ENCODE measurements at regions not wholly inside any gene's neighbourhood (a gene's known extent, or its start where the extent isn't known, plus 50 kb on each side); places are given as distances from the start of the nearest gene placed in this dataset.

- DNase-seq (ENCODE audit: low read depth): no peak
Measured at GRCh38 chr12:124504273-124505000, 63.0 kb downstream of the NCOR2 start.

- DNase-seq (ENCODE audit: low read depth): no peak
Measured at GRCh38 chr12:124503305-124503704, 64.1 kb downstream of the NCOR2 start.

GRCh38 chr12:124502379-124502778, 65.0 kb downstream of the NCOR2 start:
- no peak for DNase-seq (ENCODE audit: low read depth)

GRCh38 chr12:124501827-124502226, 65.6 kb downstream of the NCOR2 start:
- DNase-seq (ENCODE audit: low read depth): no peak

GRCh38 chr12:124501112-124501561, 66.3 kb downstream of the NCOR2 start:
- no peak for DNase-seq (ENCODE audit: low read depth)

- no peak for DNase-seq (ENCODE audit: low read depth)
Measured at GRCh38 chr12:124499898-124500244, 67.5 kb downstream of the NCOR2 start.

- no peak for DNase-seq (ENCODE audit: low read depth)
Measured at GRCh38 chr12:124499190-124499753, 68.1 kb downstream of the NCOR2 start.

DNA sequence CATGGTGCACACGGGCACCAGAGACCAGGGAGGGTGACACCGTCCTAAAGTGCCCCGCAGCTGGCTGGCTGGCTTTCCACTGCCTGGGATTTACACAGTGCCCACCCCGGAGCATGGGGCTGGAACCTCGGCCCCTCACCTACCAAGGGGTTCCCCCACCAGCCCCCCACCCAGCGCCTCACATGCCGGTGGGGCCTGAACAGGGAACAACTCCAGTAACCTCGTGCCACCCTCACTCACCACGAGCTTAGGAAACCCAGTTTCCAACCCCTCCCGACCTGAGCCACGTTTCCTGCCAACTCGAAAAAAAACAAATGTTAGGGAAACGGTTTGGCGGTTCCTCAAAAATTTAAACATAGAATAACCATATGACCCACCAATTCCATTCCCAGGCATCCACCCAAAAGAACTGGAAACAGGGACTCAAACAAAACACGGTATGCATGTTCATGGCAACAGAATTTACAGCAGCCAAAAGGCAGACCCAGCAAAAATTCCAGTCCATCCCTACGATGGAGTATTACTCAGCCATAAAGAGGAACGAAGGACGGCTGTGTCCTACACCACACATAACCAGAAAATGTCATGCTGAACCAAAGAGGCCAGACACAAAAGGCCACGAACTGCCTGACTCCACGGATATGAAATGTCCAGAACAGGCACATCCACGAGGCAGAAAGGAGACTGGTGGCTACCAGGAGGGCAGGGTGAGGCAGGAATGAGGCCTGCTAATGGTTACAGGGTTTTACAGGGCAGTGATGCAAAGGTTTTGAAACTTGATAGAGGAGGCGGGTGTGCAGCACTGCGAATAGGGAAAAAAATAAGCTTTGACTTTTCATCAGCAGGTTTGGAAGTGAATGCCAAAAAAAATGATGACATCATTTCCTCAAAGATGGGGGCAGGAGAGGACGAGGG, 68.9 kb downstream of the NCOR2 start:
- DNase-seq (ENCODE audit: low read depth): no peak

DNA sequence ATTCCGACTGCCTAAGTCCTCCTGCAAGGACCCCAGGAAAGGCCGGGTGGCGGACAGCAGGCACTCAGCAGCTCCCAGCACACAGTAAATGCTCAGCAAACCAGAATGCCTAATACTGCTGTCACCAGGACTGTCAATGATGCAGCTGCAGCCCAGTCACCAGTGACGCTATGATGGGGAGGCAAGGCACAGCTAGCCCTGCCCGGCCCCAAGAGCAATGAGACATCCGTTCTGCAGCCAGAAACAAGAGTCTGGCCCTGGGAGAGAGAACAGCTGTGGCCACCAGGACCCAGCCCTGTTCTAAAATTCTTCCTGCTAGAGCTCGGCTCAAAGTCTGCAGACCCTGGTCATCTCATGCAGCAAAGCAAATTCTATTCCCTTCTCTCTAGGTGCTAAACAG, 69.8 kb downstream of the NCOR2 start:
- no peak for DNase-seq (ENCODE audit: low read depth)

DNA sequence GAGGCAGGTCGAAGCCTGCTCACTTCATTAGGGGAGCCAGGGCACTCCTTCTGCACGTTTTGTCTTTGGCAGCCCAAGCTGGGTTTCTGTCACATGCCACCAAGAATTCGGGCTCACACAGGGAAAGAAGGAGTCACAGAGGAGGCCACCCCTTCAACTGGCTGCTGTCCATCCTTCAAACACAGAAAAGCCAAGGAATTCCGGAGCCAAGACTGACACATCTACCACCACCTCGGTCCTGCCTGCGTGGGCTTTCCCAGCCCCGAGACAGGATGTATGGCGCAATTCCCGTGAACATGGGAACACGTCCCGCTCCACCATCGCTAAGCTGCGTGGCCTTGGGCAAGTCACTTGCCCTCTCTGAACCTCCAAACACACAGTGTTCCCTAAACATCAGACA, 70.4 kb downstream of the NCOR2 start:
- no peak for DNase-seq (ENCODE audit: low read depth)

- DNase-seq (ENCODE audit: low read depth): no peak
Measured at GRCh38 chr12:124496584-124496983, 70.8 kb downstream of the NCOR2 start.

GRCh38 chr12:124495194-124495983, 72.0 kb downstream of the NCOR2 start:
- no peak for DNase-seq (ENCODE audit: low read depth)

GRCh38 chr12:124494751-124495129, 72.7 kb downstream of the NCOR2 start:
- no peak for DNase-seq (ENCODE audit: low read depth)

GRCh38 chr12:124493809-124494750, 73.3 kb downstream of the NCOR2 start:
- DNase-seq (ENCODE audit: low read depth): peak; percentile 13

GRCh38 chr12:124492879-124493808, 74.3 kb downstream of the NCOR2 start:
- no peak for DNase-seq (ENCODE audit: low read depth)

DNA sequence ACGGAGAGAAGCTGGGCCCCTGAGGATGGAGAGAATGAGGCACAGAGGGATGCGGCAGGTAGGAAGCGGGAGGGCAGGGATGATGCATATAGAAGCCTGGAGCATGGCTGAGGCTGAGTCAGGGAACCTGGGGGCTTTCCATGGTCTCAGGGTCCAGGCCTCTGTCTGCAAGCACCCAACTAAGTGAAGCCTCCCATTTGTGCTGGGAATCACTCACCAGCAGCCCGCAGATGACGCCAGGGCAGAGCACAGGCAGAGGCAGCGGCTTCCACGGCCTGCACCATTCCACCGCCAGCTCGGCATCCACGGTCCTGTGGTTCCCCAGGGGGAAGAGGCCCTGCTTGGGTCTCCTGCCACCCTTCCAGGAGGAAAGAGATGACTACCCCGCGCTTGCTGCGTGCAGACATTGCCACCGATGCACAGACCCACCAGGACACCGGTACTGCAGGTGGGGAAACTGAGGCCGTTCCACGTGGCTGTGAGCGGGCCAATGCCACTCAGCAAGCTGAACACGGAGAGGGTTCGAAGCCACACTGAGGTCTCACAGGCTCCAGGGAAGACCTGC, 75.5 kb downstream of the NCOR2 start:
- no peak for DNase-seq (ENCODE audit: low read depth)

DNA sequence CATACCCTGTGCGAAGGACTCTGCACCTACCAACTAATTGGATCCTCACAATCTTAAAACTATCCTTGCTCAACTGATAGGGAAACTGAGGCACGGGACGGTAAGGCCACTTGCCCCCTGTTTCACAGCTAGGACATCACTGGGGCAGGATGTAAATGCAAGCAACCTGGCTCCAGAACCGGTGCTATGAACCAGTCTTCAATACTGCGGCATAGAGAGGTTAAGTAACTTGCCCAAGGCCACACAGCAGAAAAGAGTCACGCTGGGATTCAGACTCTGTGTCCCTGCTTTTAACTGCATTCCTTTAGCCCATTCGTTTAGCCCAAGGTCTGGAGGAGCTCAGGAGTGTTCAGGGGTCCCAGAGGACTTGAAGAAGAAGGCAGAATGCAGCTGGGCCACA, 76.1 kb downstream of the NCOR2 start:
- no peak for DNase-seq (ENCODE audit: low read depth)

DNA sequence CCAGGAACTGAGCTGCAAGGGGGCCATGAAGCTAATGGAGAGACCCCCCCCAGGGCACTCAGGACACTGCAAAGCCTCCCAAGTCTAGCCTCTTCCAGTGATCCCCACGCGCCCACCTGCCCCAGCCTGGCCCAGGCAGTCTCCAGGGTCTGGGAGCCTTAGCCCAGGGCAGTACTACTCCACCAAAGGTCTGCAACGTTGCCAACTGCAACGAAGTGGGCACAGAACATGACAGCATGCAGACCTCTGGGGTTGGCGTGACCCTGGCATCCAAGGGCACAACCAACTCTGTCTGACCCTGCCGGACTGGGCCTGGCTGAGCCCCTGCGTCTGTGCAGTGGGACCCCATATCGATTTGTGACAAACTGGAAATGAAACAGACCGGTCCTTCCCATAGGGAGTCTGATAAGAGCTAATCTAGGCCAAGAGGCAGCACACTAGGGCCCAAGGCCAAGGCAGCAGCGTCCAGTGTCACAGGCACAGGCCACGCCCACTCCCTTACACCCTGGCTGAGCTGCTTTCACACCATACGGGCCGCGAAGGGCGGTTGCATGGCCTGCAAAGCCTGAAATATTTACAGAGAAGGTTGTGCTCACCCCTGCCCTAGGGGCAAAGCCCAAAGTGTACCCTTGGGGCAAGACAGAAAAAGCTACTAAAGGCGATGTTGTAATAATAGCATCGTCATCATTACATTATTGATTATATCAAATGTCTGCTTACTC, 76.7 kb downstream of the NCOR2 start:
- DNase-seq (ENCODE audit: low read depth): no peak

Measured in activated gamma-delta T cell treated with anti-CD3 and anti-CD28 coated beads, Interleukin-2, amount 50 U/mL, for 16 hours (primary cell).